MG63 (cell line): ENCODE measurements at regions not wholly inside any gene's neighbourhood (a gene's known extent, or its start where the extent isn't known, plus 50 kb on each side); places are given as distances from the start of the nearest gene placed in this dataset.
A peak's percentile ranks its signal among the peaks of the same experiment; 100 is the strongest.

Experiments used
- DNase-seq: peaks from one replicate; pipeline ENCODE4 v3.0.0-alpha.2; 2020
- H3K27me3 ChIP-seq: fragments of 250-450 bp; sonication (Bioruptor Pico); 2 replicates; pipeline ENCODE4 v1.5.1; 2020; ENCODE audit warnings: mild to moderate bottlenecking, moderate library complexity
- H3K36me3 ChIP-seq: fragments of 250-450 bp; sonication (Bioruptor Pico); 2 replicates; pipeline ENCODE4 v1.5.1; 2020; ENCODE audit warnings: mild to moderate bottlenecking, moderate library complexity
- H3K4me3 ChIP-seq: fragments of 250-450 bp; sonication (Bioruptor Pico); 2 replicates; pipeline ENCODE4 v1.5.1; 2020; ENCODE audit warnings: mild to moderate bottlenecking, moderate library complexity
- H3K9me3 ChIP-seq: fragments of 250-450 bp; sonication (Bioruptor Pico); 2 replicates; pipeline ENCODE4 v1.5.1; 2020; ENCODE audit warnings: mild to moderate bottlenecking, moderate library complexity

- H3K9me3 ChIP-seq: no peaks in the 10 kb centered on the region
- DNase-seq: peak; percentile 76
- H3K27me3 ChIP-seq: no peaks in the 10 kb centered on the region
- H3K4me3 ChIP-seq: no peak overlapping the region
- H3K36me3 ChIP-seq: no peaks in the 10 kb centered on the region
Measured at GRCh38 chr6:56361812-56362211, 114.4 kb upstream of the COL21A1 start.

GRCh38 chr6:56359201-56359899 lies 112.0 kb upstream of the COL21A1 start:
- H3K9me3 ChIP-seq: 0 out of 2 replicates have a peak, but pooled peaks cover 3% of the 10 kb centered on the region
- peak; percentile 29 for DNase-seq
- H3K27me3 ChIP-seq: no peaks in the 10 kb centered on the region
- no peak overlapping the region for H3K4me3 ChIP-seq
- no peaks in the 10 kb centered on the region for H3K36me3 ChIP-seq

- H3K36me3 ChIP-seq: no peaks in the 10 kb centered on the region
- DNase-seq: no peak
- no peaks in the 10 kb centered on the region for H3K27me3 ChIP-seq
- H3K9me3 ChIP-seq: peaks cover 3% of the 10 kb centered on the region; the same call in 1 of the 2 replicates
- no peak overlapping the region for H3K4me3 ChIP-seq
Measured at GRCh38 chr6:56357616-56358373, 110.4 kb upstream of the COL21A1 start.

- Histone ChIP-seq H3K9me3 (peaks cover 3% of the 10 kb centered on the region; the same call in 1 of the 2 replicates), H3K36me3 (no peaks in the 10 kb centered on the region), H3K27me3 (no peaks in the 10 kb centered on the region), H3K4me3 (no peak overlapping the region)
- DNase-seq: peak; percentile 34
Measured at GRCh38 chr6:56356426-56356825, 109.0 kb upstream of the COL21A1 start.

- no peak for DNase-seq
- Histone ChIP-seq H3K9me3 (peaks cover 3% of the 10 kb centered on the region; the same call in 1 of the 2 replicates), H3K36me3 (no peaks in the 10 kb centered on the region), H3K27me3 (no peaks in the 10 kb centered on the region), H3K4me3 (no peak overlapping the region)
Measured at GRCh38 chr6:56353860-56354259, 106.5 kb upstream of the COL21A1 start.

- no peak for DNase-seq
- Histone ChIP-seq H3K27me3 (no peaks in the 10 kb centered on the region), H3K9me3 (peaks cover 3% of the 10 kb centered on the region; the same call in 1 of the 2 replicates), H3K4me3 (no peak overlapping the region), H3K36me3 (no peaks in the 10 kb centered on the region)
Measured at GRCh38 chr6:56350628-56351260, 103.4 kb upstream of the COL21A1 start.

- no peak overlapping the region for H3K4me3 ChIP-seq
- no peaks in the 10 kb centered on the region for H3K27me3 ChIP-seq
- no peaks in the 10 kb centered on the region; the same call in 1 of the 2 replicates for H3K9me3 ChIP-seq
- no peak for DNase-seq
- no peaks in the 10 kb centered on the region for H3K36me3 ChIP-seq
Measured at GRCh38 chr6:56349194-56349593, 101.8 kb upstream of the COL21A1 start.

- Histone ChIP-seq H3K4me3 (no peak overlapping the region), H3K27me3 (no peaks in the 10 kb centered on the region), H3K36me3 (no peaks in the 10 kb centered on the region), H3K9me3 (no peaks in the 10 kb centered on the region)
- no peak for DNase-seq
Measured at GRCh38 chr6:56348578-56348977, 101.2 kb upstream of the COL21A1 start.

GRCh38 chr6:56347526-56347925 lies 100.1 kb upstream of the COL21A1 start:
- no peak for DNase-seq
- no peak overlapping the region for H3K4me3 ChIP-seq
- no peaks in the 10 kb centered on the region for H3K9me3 ChIP-seq
- H3K27me3 ChIP-seq: no peaks in the 10 kb centered on the region
- H3K36me3 ChIP-seq: no peaks in the 10 kb centered on the region

- no peaks in the 10 kb centered on the region for H3K27me3 ChIP-seq
- H3K36me3 ChIP-seq: no peaks in the 10 kb centered on the region
- no peak for DNase-seq
- H3K9me3 ChIP-seq: no peaks in the 10 kb centered on the region
- no peak overlapping the region for H3K4me3 ChIP-seq
Measured at GRCh38 chr6:56346958-56347357, 99.6 kb upstream of the COL21A1 start.

GRCh38 chr6:56345376-56345995 lies 98.1 kb upstream of the COL21A1 start:
- Histone ChIP-seq H3K4me3 (no peak overlapping the region), H3K27me3 (no peaks in the 10 kb centered on the region), H3K36me3 (no peaks in the 10 kb centered on the region), H3K9me3 (no peaks in the 10 kb centered on the region)
- no peak for DNase-seq

GRCh38 chr6:56343295-56343694 lies 95.9 kb upstream of the COL21A1 start:
- no peak for DNase-seq
- Histone ChIP-seq H3K27me3 (no peaks in the 10 kb centered on the region), H3K9me3 (no peaks in the 10 kb centered on the region), H3K36me3 (no peaks in the 10 kb centered on the region), H3K4me3 (no peak overlapping the region)

GRCh38 chr6:56339524-56339923 lies 92.1 kb upstream of the COL21A1 start:
- Histone ChIP-seq H3K4me3 (no peak overlapping the region), H3K9me3 (peaks cover 6% of the 10 kb centered on the region), H3K27me3 (no peaks in the 10 kb centered on the region), H3K36me3 (no peaks in the 10 kb centered on the region)
- no peak for DNase-seq

- no peaks in the 10 kb centered on the region for H3K36me3 ChIP-seq
- no peaks in the 10 kb centered on the region for H3K27me3 ChIP-seq
Measured at GRCh38 chr6:56335726-56336125, 88.3 kb upstream of the COL21A1 start.

GRCh38 chr6:56334937-56335336 lies 87.6 kb upstream of the COL21A1 start:
- peaks cover 11% of the 10 kb centered on the region for H3K9me3 ChIP-seq
- H3K36me3 ChIP-seq: no peaks in the 10 kb centered on the region
- peak; percentile 39 for DNase-seq
- no peak overlapping the region for H3K4me3 ChIP-seq
- no peaks in the 10 kb centered on the region for H3K27me3 ChIP-seq

More at GRCh38 chr6:56335726-56336125, 88.3 kb upstream of the COL21A1 start:
- H3K9me3 ChIP-seq: peaks cover 11% of the 10 kb centered on the region
- H3K4me3 ChIP-seq: no peak overlapping the region
- no peak for DNase-seq

- H3K9me3 ChIP-seq: peaks cover 5% of the 10 kb centered on the region
- H3K27me3 ChIP-seq: no peaks in the 10 kb centered on the region
- H3K4me3 ChIP-seq: no peak overlapping the region
- H3K36me3 ChIP-seq: no peaks in the 10 kb centered on the region
- DNase-seq: no peak
Measured at GRCh38 chr6:56329271-56330050, 82.1 kb upstream of the COL21A1 start.
